IMR-90 (cell line): ENCODE measurements at regions not wholly inside any gene's neighbourhood (a gene's known extent, or its start where the extent isn't known, plus 50 kb on each side); places are given as distances from the start of the nearest gene placed in this dataset.

Experiments
- ATAC-seq: fragments of 200-7000 bp; cut with Tn5 transposase; 2 replicates; pipeline ENCODE4 v1.9.1; 2020; ENCODE audit warnings: low read depth, mild to moderate bottlenecking, moderate library complexity
- BruUV-seq: library from RNA; stranded (reverse); fragments of 400-500 nt; replicated peaks from 2 replicates; lab custom pipeline; 2021; lab: Mats Ljungman, UMichigan
- CTCF ChIA-PET: fragments of 300-600 bp; formaldehyde crosslinking; extraction: SDS; loops from one replicate; lab custom pipeline; 2021; ENCODE audit warnings: antibody characterized with exemption; lab: Yijun Ruan, JAX
- POLR2A ChIA-PET: fragments of 300-600 bp; sonication (Branson Sonifier 250); formaldehyde crosslinking; loops from one replicate; lab custom pipeline; 2022; ENCODE audit warnings: antibody characterized with exemption; ENCODE audit not compliant: unreplicated experiment; lab: Charles Lee
- DNase-seq: peaks from one replicate; pipeline ENCODE4 v3.0.0; 2013
- H2AFZ ChIP-seq: replicated peaks from 2 replicates; pipeline ENCODE3; 2013; ENCODE audit warnings: low read length, mild to moderate bottlenecking; ENCODE audit not compliant: poor library complexity
- H2AK5ac ChIP-seq: 2 replicates; pipeline ENCODE4 v1.6.1; 2013; ENCODE audit warnings: low read depth, low read length, inconsistent platforms
- H2AK9ac ChIP-seq: replicated peaks from 2 replicates; pipeline ENCODE3; 2013; ENCODE audit warnings: mild to moderate bottlenecking, low read depth, low read length, moderate library complexity; ENCODE audit not compliant: poor library complexity
- H2BK120ac ChIP-seq: 2 replicates; pipeline ENCODE4 v1.6.1; 2013; ENCODE audit warnings: low read depth, low read length, inconsistent platforms
- H2BK15ac ChIP-seq: 3 replicates; pipeline ENCODE4 v1.6.1; 2013; ENCODE audit warnings: low read depth, low read length, inconsistent platforms
- H2BK20ac ChIP-seq: 2 replicates; pipeline ENCODE4 v1.6.1; 2013; ENCODE audit warnings: low read depth, mild to moderate bottlenecking, inconsistent platforms, low read length, moderate library complexity
- H2BK5ac ChIP-seq: 2 replicates; pipeline ENCODE4 v1.6.1; 2013; ENCODE audit warnings: mild to moderate bottlenecking, low read depth, low read length, inconsistent platforms; ENCODE audit not compliant: poor library complexity, severe bottlenecking
- H3K14ac ChIP-seq: replicated peaks from 2 replicates; pipeline ENCODE4 v1.6.1; 2013; ENCODE audit warnings: low read depth, low read length, inconsistent platforms
- H3K18ac ChIP-seq: 2 replicates; pipeline ENCODE4 v1.6.1; 2013; ENCODE audit warnings: low read depth, low read length, control low read depth
- H3K23ac ChIP-seq: 2 replicates; pipeline ENCODE4 v1.6.1; 2013; ENCODE audit warnings: low read depth, low read length, inconsistent platforms
- H3K27ac ChIP-seq: 2 replicates; pipeline ENCODE4 v1.5.1; 2013; ENCODE audit warnings: mild to moderate bottlenecking, control low read depth, low read length; ENCODE audit not compliant: insufficient read depth
- H3K27me3 ChIP-seq: 2 replicates; pipeline ENCODE4 v1.6.1; 2013; ENCODE audit warnings: low read length; ENCODE audit not compliant: control insufficient read depth, insufficient read depth
- H3K36me3 ChIP-seq: 2 replicates; pipeline ENCODE4 v1.6.1; 2013; ENCODE audit warnings: low read length, mixed read lengths; ENCODE audit not compliant: control insufficient read depth, insufficient read depth
- H3K4ac ChIP-seq: 2 replicates; pipeline ENCODE4 v1.6.1; 2013; ENCODE audit warnings: low read depth, low read length, inconsistent platforms
- H3K4me1 ChIP-seq: 2 replicates; pipeline ENCODE4 v1.6.1; 2013; ENCODE audit warnings: low read length, mixed read lengths; ENCODE audit not compliant: control insufficient read depth, insufficient read depth
- H3K4me2 ChIP-seq: 2 replicates; pipeline ENCODE4 v1.6.1; 2013; ENCODE audit warnings: low read depth, mild to moderate bottlenecking, control low read depth, low read length, moderate library complexity
- H3K4me3 ChIP-seq: 2 replicates; pipeline ENCODE4 v1.5.1; 2013; ENCODE audit warnings: low read depth, mild to moderate bottlenecking, control low read depth, low read length, moderate library complexity; ENCODE audit not compliant: insufficient read depth
- H3K56ac ChIP-seq: 2 replicates; pipeline ENCODE4 v1.6.1; 2013; ENCODE audit warnings: low read length, inconsistent platforms; ENCODE audit not compliant: insufficient read depth; ENCODE audit errors: extremely low read depth
- H3K79me1 ChIP-seq, 2 experiments: 2 replicates each; pipeline ENCODE4 v1.6.1; 2013; ENCODE audit warnings: low read length in 2 of 2, inconsistent platforms in 1 of 2, low read depth in 1 of 2
- H3K9ac ChIP-seq: 2 replicates; pipeline ENCODE4 v1.6.1; 2013; ENCODE audit warnings: low read depth, low read length, control low read depth
- H3K9me1 ChIP-seq: 2 replicates; pipeline ENCODE4 v1.6.1; 2013; ENCODE audit warnings: low read length, inconsistent platforms; ENCODE audit not compliant: insufficient read depth
- H3K9me3 ChIP-seq: 2 replicates; pipeline ENCODE4 v1.6.1; 2013; ENCODE audit warnings: low read length; ENCODE audit not compliant: control insufficient read depth, insufficient read depth
- H4K20me1 ChIP-seq: 2 replicates; pipeline ENCODE4 v1.6.1; 2013; ENCODE audit warnings: low read length, inconsistent platforms; ENCODE audit not compliant: insufficient read depth
- H4K5ac ChIP-seq: 2 replicates; pipeline ENCODE4 v1.6.1; 2013; ENCODE audit warnings: mild to moderate bottlenecking, low read depth, low read length, control low read depth
- H4K8ac ChIP-seq, 2 experiments: 2 replicates each; pipeline ENCODE4 v1.6.1; 2013; ENCODE audit warnings: low read depth in 2 of 2, low read length in 2 of 2, control low read depth in 1 of 2, inconsistent platforms in 1 of 2
- H4K91ac ChIP-seq: 2 replicates; pipeline ENCODE4 v1.6.1; 2013; ENCODE audit warnings: low read depth, low read length, inconsistent platforms; ENCODE audit not compliant: insufficient read depth
- BHLHE40 ChIP-seq: fragments of 150-350 bp; IDR thresholded peaks from 2 replicates; pipeline ENCODE4 v1.6.1; 2016; ENCODE audit warnings: mild to moderate bottlenecking, low read depth, low read length
- CEBPB ChIP-seq: IDR thresholded peaks from 2 replicates; pipeline ENCODE4 v1.6.1; 2012; ENCODE audit warnings: low read depth, low read length, improper control_type of control experiment
- CHD1 ChIP-seq: IDR thresholded peaks from 2 replicates; pipeline ENCODE4 v1.6.1; 2012; ENCODE audit warnings: low read depth, low read length, improper control_type of control experiment
- CTCF ChIP-seq: conservative IDR thresholded peaks from 2 replicates; pipeline ENCODE4 v1.5.1; 2012; ENCODE audit warnings: mild to moderate bottlenecking, low read depth, low read length, improper control_type of control experiment
- ELK1 ChIP-seq: fragments of 150-350 bp; IDR thresholded peaks from 2 replicates; pipeline ENCODE4 v1.6.1; 2016; ENCODE audit warnings: low read depth, mild to moderate bottlenecking, low read length, moderate library complexity, borderline replicate concordance
- FOS ChIP-seq: fragments of 150-350 bp; IDR thresholded peaks from 2 replicates; pipeline ENCODE4 v1.6.1; 2016; ENCODE audit warnings: low read depth, low read length
- MAFK ChIP-seq: IDR thresholded peaks from 2 replicates; pipeline ENCODE4 v1.6.1; 2012; ENCODE audit warnings: low read depth, low read length, improper control_type of control experiment
- MAZ ChIP-seq: IDR thresholded peaks from 2 replicates; pipeline ENCODE4 v1.6.1; 2012; ENCODE audit warnings: low read depth, mild to moderate bottlenecking, low read length, improper control_type of control experiment, moderate library complexity, borderline replicate concordance
- MXI1 ChIP-seq: IDR thresholded peaks from 2 replicates; pipeline ENCODE4 v1.6.1; 2012; ENCODE audit warnings: low read depth, mild to moderate bottlenecking, low read length, moderate library complexity, borderline replicate concordance
- NFE2L2 ChIP-seq: fragments of 150-350 bp; IDR thresholded peaks from 2 replicates; pipeline ENCODE4 v1.6.1; 2016; ENCODE audit warnings: low read depth, mild to moderate bottlenecking, low read length
- POLR2A ChIP-seq: IDR thresholded peaks from 2 replicates; pipeline ENCODE4 v1.6.1; 2012; ENCODE audit warnings: mild to moderate bottlenecking, low read depth, low read length
- RAD21 ChIP-seq: IDR thresholded peaks from 2 replicates; pipeline ENCODE4 v1.6.1; 2012; ENCODE audit warnings: low read length, improper control_type of control experiment
- RCOR1 ChIP-seq: IDR thresholded peaks from 2 replicates; pipeline ENCODE4 v1.6.1; 2012; ENCODE audit warnings: mild to moderate bottlenecking, low read length, improper control_type of control experiment; ENCODE audit not compliant: insufficient replicate concordance
- RFX5 ChIP-seq: IDR thresholded peaks from 2 replicates; pipeline ENCODE4 v1.8.0; 2012; ENCODE audit warnings: low read depth, mild to moderate bottlenecking, low read length, moderate library complexity
- SMC3 ChIP-seq: fragments of 150-350 bp; IDR thresholded peaks from 2 replicates; pipeline ENCODE4 v1.6.1; 2016; ENCODE audit warnings: low read depth, mild to moderate bottlenecking, antibody characterized with exemption, low read length, moderate library complexity
- USF2 ChIP-seq: fragments of 150-350 bp; IDR thresholded peaks from 2 replicates; pipeline ENCODE4 v1.6.1; 2017; ENCODE audit warnings: mild to moderate bottlenecking, antibody characterized with exemption, low read length, low read depth
- WGBS, 2 experiments: methylation state at CpG; one replicate each; pipeline versions ENCODE4 v1.1.5 to v1.1.7; 2013; ENCODE audit warnings: missing lambda C conversion rate in 2 of 2; ENCODE audit not compliant: insufficient read length in 1 of 2; ENCODE audit errors: extremely low coverage in 2 of 2; 5-methylcytosine and 5-hydroxymethylcytosine counted together
- dilution Hi-C: fragments of 300-500 bp; cut with HindIII; formaldehyde crosslinking; loops from one replicate; pipeline ENCODE4 v1.14.3; 2018; ENCODE audit warnings: low sequenced_read_pairs; ENCODE audit not compliant: unreplicated experiment
- in situ Hi-C: fragments of 300-500 bp; cut with MboI; formaldehyde crosslinking; loops from 3 replicates; pipeline ENCODE4 v1.14.3; 2019; ENCODE audit warnings: low sequenced_read_pairs, inconsistent platforms, mixed read lengths
- intact Hi-C: fragments of 100-400 bp; cut with micrococcal nuclease; formaldehyde crosslinking; loops from 2 replicates; pipeline ENCODE4 v1.10.0; 2022

GRCh38 chr22:26902401-26903029 is 245.1 kb downstream of the MIAT start:
- Histone ChIP-seq H2BK15ac (no peak overlapping the region), H3K9me3 (no peaks in the 10 kb centered on the region), H3K36me3 (no peaks in the 10 kb centered on the region), H2AFZ (no peak overlapping the region), H4K91ac (no peak overlapping the region), H4K5ac (no peak overlapping the region), H3K4ac (no peak overlapping the region), H2BK120ac (no peak overlapping the region), H2BK5ac (no peak overlapping the region), H2AK9ac (no peak overlapping the region), H3K9ac (no peak overlapping the region), H2AK5ac (no peak overlapping the region), H3K14ac (no peak overlapping the region), H4K8ac (no peak overlapping the region), H3K27me3 (peaks cover 58% of the 10 kb centered on the region), H3K9me1 (no peaks in the 10 kb centered on the region), H3K4me3 (no peak overlapping the region), H3K18ac (no peak overlapping the region), H3K23ac (no peak overlapping the region), H3K27ac (no peak overlapping the region), H3K4me2 (no peak overlapping the region), H4K20me1 (no peaks in the 10 kb centered on the region), H3K56ac (no peak overlapping the region), H3K79me1 (no peaks in the 10 kb centered on the region), H2BK20ac (no peak overlapping the region), H3K4me1 (no peaks in the 10 kb centered on the region; the same call in 1 of the 2 replicates)
- TF ChIP-seq POLR2A (no peak), CHD1 (no peak), RAD21 (no peak), MAFK (no peak), CTCF (no peak), FOS (no peak), SMC3 (no peak), RCOR1 (no peak), CEBPB (no peak), ELK1 (no peak), BHLHE40 (no peak), USF2 (no peak), RFX5 (no peak), MXI1 (no peak), NFE2L2 (no peak), MAZ (no peak)
- in situ Hi-C loops = no loop called here
- dilution Hi-C loops = no loop called here
- intact Hi-C loops = no loop called here
- DNase-seq (no peak), ATAC-seq (no peak)
- 100% methylated on average over 1 of the region's 7 CpGs; no CpG with 5 or more reads in 1 of the 2 experiments for WGBS, 2 experiments
- ChIA-PET POLR2A (no interaction called here), CTCF (interaction anchor here (0.6 kb wide), 1 partner anchor 28 kb away, joined by 4 read pairs; no protein-coding TSS in a partner anchor)
- no TSS peak for BruUV-seq
